Smooth muscle cell (in vitro differentiated cells): ENCODE measurements at regions not wholly inside any gene's neighbourhood (a gene's known extent, or its start where the extent isn't known, plus 50 kb on each side); places are given as distances from the start of the nearest gene placed in this dataset.

Experiments used
- DNase-seq: peaks from one replicate; lab custom pipeline; 2025; ENCODE audit not compliant: unreplicated experiment; lab: John Stamatoyannopoulos, UW
- H2AFZ ChIP-seq: fragments of 200-600 bp; sonication (generic); 2 replicates; pipeline ENCODE4 v1.6.0; 2016; ENCODE audit warnings: antibody characterized with exemption, low read depth, mild to moderate bottlenecking
- H3F3A ChIP-seq: fragments of 200-600 bp; sonication (generic); 2 replicates; pipeline ENCODE4 v1.6.0; 2017; ENCODE audit warnings: antibody characterized with exemption, low read depth
- H3K27ac ChIP-seq: fragments of 200-600 bp; sonication (generic); 2 replicates; pipeline ENCODE4 v1.5.1; 2016; ENCODE audit warnings: low read depth, mild to moderate bottlenecking
- H3K27me3 ChIP-seq: fragments of 200-600 bp; sonication (generic); 2 replicates; pipeline ENCODE4 v1.6.1; 2016; ENCODE audit warnings: low read depth, mild to moderate bottlenecking
- H3K36me3 ChIP-seq: fragments of 200-600 bp; sonication (generic); 2 replicates; pipeline ENCODE4 v1.5.1; 2016; ENCODE audit warnings: low read depth
- H3K4me1 ChIP-seq: fragments of 200-600 bp; sonication (generic); 2 replicates; pipeline ENCODE4 v1.5.1; 2016; ENCODE audit warnings: low read depth
- H3K4me2 ChIP-seq: fragments of 200-600 bp; sonication (generic); 2 replicates; pipeline ENCODE4 v1.6.0; 2016; ENCODE audit warnings: mild to moderate bottlenecking
- H3K4me3 ChIP-seq: fragments of 200-600 bp; sonication (generic); 2 replicates; pipeline ENCODE4 v1.5.1; 2016; ENCODE audit warnings: mild to moderate bottlenecking
- H3K79me2 ChIP-seq: fragments of 200-600 bp; sonication (generic); 2 replicates; pipeline ENCODE4 v1.6.0; 2016; ENCODE audit warnings: low read depth, mild to moderate bottlenecking
- H3K9ac ChIP-seq: fragments of 200-600 bp; sonication (generic); 2 replicates; pipeline ENCODE4 v1.6.0; 2016; ENCODE audit warnings: low read depth
- H3K9me3 ChIP-seq: fragments of 200-600 bp; sonication (generic); replicated peaks from 2 replicates; pipeline ENCODE4 v1.5.1; 2016; ENCODE audit warnings: low read depth
- H4K20me1 ChIP-seq: fragments of 200-600 bp; sonication (generic); 2 replicates; pipeline ENCODE4 v1.6.0; 2016; ENCODE audit warnings: low read depth
- WGBS: methylation state at CpG from one replicate; pipeline ENCODE4 v1.1.7; 2016; ENCODE audit warnings: low lambda C conversion rate; 5-methylcytosine and 5-hydroxymethylcytosine counted together
- TF ChIP-seq, protein P1 (sequence below): fragments of 200-600 bp; sonication (generic); IDR thresholded peaks from 2 replicates; pipeline ENCODE4 v1.5.1; 2017; ENCODE audit warnings: borderline replicate concordance, mild to moderate bottlenecking, antibody characterized with exemption; ENCODE audit not compliant: insufficient read depth, poor library complexity, severe bottlenecking

DNA sequence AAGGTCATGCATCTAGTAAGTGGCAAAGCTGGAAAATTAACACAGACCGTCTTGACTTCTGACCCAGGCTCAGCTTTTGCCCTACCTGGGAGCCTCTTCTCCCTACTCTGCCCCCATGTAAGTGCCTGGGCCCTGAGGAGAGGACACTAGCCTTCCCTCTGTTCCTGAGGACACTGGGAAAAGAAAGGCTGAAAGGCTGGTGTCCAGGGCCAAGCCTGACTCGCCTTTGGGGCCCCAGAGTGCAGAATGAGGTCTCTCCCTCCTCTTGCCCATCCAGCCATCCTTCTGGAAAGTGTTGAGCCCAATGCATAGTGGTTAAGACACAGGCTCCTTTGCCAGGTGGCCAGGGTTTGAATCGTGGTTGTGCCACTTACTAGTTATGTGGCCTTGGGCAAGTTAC is 91.5 kb downstream of the PJA1 start:
- no peak for DNase-seq
- H3K9ac ChIP-seq: no peak overlapping the region
- TF ChIP-seq, protein P1, sequence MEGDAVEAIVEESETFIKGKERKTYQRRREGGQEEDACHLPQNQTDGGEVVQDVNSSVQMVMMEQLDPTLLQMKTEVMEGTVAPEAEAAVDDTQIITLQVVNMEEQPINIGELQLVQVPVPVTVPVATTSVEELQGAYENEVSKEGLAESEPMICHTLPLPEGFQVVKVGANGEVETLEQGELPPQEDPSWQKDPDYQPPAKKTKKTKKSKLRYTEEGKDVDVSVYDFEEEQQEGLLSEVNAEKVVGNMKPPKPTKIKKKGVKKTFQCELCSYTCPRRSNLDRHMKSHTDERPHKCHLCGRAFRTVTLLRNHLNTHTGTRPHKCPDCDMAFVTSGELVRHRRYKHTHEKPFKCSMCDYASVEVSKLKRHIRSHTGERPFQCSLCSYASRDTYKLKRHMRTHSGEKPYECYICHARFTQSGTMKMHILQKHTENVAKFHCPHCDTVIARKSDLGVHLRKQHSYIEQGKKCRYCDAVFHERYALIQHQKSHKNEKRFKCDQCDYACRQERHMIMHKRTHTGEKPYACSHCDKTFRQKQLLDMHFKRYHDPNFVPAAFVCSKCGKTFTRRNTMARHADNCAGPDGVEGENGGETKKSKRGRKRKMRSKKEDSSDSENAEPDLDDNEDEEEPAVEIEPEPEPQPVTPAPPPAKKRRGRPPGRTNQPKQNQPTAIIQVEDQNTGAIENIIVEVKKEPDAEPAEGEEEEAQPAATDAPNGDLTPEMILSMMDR: no peak
- H3K27ac ChIP-seq: no peak overlapping the region
- no peak overlapping the region for H3K4me3 ChIP-seq
- WGBS: 68% methylated on average over 3 of the region's 3 CpGs
- H3K4me1 ChIP-seq: no peaks in the 10 kb centered on the region
- no peaks in the 10 kb centered on the region for H3K9me3 ChIP-seq
- no peaks in the 10 kb centered on the region for H3F3A ChIP-seq
- no peaks in the 10 kb centered on the region for H3K79me2 ChIP-seq
- H3K27me3 ChIP-seq: no peaks in the 10 kb centered on the region
- H3K4me2 ChIP-seq: no peak overlapping the region
- H3K36me3 ChIP-seq: no peaks in the 10 kb centered on the region
- no peaks in the 10 kb centered on the region for H4K20me1 ChIP-seq
- no peak overlapping the region for H2AFZ ChIP-seq

DNA sequence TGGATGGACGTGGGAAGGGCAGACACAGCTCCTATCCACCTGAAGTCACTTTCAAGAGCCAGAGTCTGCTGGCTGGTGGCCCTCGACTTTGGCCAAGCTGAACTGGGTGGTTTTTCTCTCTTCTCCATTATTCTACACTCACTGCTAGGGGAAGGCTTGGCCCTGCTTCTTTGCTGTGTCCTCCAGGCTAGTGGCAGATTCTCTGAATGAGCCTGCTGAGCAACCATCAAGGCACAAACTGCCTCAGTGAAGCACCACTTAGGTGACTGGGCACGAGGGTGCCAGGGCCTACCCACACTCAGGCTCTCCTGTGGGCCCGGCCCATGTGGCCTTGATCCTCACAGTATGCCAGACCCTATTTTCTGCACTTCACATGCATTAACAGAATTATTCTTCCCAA is 92.0 kb downstream of the PJA1 start:
- no peak overlapping the region for H3K27ac ChIP-seq
- DNase-seq: no peak

DNA sequence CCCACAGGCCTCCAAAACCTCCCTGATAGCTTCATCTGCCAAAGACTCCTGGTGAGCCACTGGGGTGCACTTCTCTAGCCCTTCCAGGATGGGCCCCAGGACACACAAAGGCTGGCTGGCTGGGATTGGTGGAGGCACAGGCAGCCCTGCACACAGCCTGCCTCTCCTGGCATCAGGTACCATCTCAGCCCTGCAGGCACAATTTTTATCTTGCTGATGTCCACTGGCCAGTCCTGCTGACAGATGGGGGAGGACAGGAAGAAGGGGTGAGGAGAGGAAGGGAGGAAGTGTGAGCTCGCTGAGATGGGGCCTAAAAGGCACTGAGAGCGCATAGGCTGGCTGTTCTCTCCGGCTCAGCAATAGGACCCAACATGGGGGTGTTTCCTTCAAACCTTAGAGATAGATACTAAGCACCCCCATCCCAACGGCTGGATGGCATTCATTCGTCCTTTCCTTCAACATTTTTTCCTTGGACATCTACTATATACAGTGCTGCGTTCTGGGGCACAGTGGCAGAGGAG is 92.7 kb downstream of the PJA1 start:
- H3K27ac ChIP-seq: no peak overlapping the region
- no peaks in the 10 kb centered on the region for H3K9me3 ChIP-seq
- TF ChIP-seq, protein P1: no peak
- H3K27me3 ChIP-seq: no peaks in the 10 kb centered on the region
- no peak overlapping the region for H3K9ac ChIP-seq
- H3F3A ChIP-seq: no peaks in the 10 kb centered on the region
- no peaks in the 10 kb centered on the region for H3K36me3 ChIP-seq
- no peaks in the 10 kb centered on the region for H4K20me1 ChIP-seq
- H3K4me3 ChIP-seq: no peak overlapping the region
- DNase-seq: no peak
- no peak overlapping the region for H2AFZ ChIP-seq
- no peaks in the 10 kb centered on the region for H3K79me2 ChIP-seq
- no peaks in the 10 kb centered on the region for H3K4me1 ChIP-seq
- WGBS: 62% methylated on average over 6 of the region's 6 CpGs
- H3K4me2 ChIP-seq: no peak overlapping the region

More for the DNA sequence above, 92.0 kb downstream of the PJA1 start:
- Histone ChIP-seq H2AFZ (no peak overlapping the region), H4K20me1 (no peaks in the 10 kb centered on the region), H3K4me2 (no peak overlapping the region), H3K9me3 (no peaks in the 10 kb centered on the region), H3F3A (no peaks in the 10 kb centered on the region), H3K9ac (no peak overlapping the region), H3K27me3 (no peaks in the 10 kb centered on the region), H3K4me3 (no peak overlapping the region), H3K79me2 (no peaks in the 10 kb centered on the region), H3K36me3 (no peaks in the 10 kb centered on the region), H3K4me1 (no peaks in the 10 kb centered on the region)
- TF ChIP-seq, protein P1: no peak
- WGBS: 57% methylated on average over 4 of the region's 4 CpGs

DNA sequence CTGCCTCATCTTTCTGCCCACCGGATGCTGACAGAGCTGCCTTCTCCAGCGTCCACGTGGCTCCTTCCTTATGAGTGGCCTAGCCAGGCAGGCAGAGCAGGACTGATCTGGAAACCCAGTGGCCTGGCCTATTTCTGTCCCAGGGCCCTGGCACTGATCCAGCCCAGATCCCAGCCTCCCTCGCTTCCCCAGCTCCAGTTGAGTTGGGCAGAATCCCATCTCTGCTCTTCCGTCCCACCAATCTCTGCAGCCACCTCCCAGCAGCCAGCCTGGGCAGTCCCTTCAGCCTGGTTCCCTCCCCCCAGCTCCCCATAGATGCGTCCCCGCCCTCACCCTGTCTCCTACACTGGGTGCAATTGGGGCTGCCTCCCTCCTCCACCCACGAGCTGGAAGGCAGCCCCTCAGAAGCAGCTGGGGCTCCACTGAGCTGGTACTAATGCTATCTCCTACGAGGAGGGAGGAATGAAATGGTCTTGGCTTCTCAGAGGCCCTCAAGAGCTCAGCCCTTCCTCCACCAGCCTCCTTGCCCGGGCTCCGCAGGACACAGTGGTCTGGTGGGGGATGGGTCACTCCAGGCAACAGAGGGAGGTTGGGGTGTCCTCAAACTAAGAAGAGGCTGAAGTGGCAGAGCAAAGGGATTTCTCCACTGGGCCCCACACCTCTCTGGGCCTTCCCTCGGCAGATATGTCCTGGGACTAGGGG is 94.2 kb downstream of the PJA1 start:
- peak; percentile 9 for DNase-seq
- Histone ChIP-seq H3K27me3 (no peaks in the 10 kb centered on the region), H3K36me3 (no peaks in the 10 kb centered on the region), H3K4me1 (no peaks in the 10 kb centered on the region), H3K9me3 (no peaks in the 10 kb centered on the region), H3K9ac (no peak overlapping the region), H3F3A (no peaks in the 10 kb centered on the region), H3K4me3 (no peak overlapping the region), H4K20me1 (no peaks in the 10 kb centered on the region), H3K79me2 (no peaks in the 10 kb centered on the region), H3K27ac (no peak overlapping the region), H2AFZ (no peak overlapping the region), H3K4me2 (no peak overlapping the region)
- 64% methylated on average over 12 of the region's 12 CpGs for WGBS
- TF ChIP-seq, protein P1: no peak
